ENCODE measurements at regions not wholly inside any gene's neighbourhood (a gene's known extent, or its start where the extent isn't known, plus 50 kb on each side); places are given as distances from the start of the nearest gene placed in this dataset.

- H3K36me3 ChIP-seq (ENCODE audit: control insufficient read depth in 2 of 2, insufficient read depth in 2 of 2, low read length in 1 of 2) = no peaks in the 10 kb centered on the region
- 73 to 81% methylated on average over 9 of the region's 9 CpGs for WGBS, 2 donors
These were observed 401.9 kb downstream of the LMO4 start for GRCh38 chr1:87730274-87731216.

GRCh38 chr1:87733386-87733785 lies 404.7 kb downstream of the LMO4 start:
- Histone ChIP-seq H3K9me3 (ENCODE audit: control insufficient read depth in 2 of 2, insufficient read depth in 1 of 2, low read depth in 1 of 2, low read length in 1 of 2) (no peaks in the 10 kb centered on the region), H3K36me3 (ENCODE audit: control insufficient read depth in 2 of 2, insufficient read depth in 2 of 2, low read length in 1 of 2) (no peaks in the 10 kb centered on the region), H3K27me3 (ENCODE audit: control insufficient read depth in 1 of 2, insufficient read depth in 2 of 2, low read length in 2 of 2) (no peaks in the 10 kb centered on the region), H3K27ac (ENCODE audit: low read depth in 2 of 2, low read length in 1 of 2) (no peak overlapping the region), H3K4me1 (ENCODE audit: control insufficient read depth in 2 of 2, insufficient read depth in 2 of 2, low read length in 1 of 2) (no peaks in the 10 kb centered on the region), H3K4me3 (ENCODE audit: low read depth in 1 of 2, low read length in 2 of 2) (no peak overlapping the region)

More at GRCh38 chr1:87730274-87731216, 401.9 kb downstream of the LMO4 start:
- Histone ChIP-seq H3K27me3 (ENCODE audit: control insufficient read depth in 1 of 2, insufficient read depth in 2 of 2, low read length in 2 of 2) (no peaks in the 10 kb centered on the region), H3K4me1 (ENCODE audit: control insufficient read depth in 2 of 2, insufficient read depth in 2 of 2, low read length in 1 of 2) (no peaks in the 10 kb centered on the region), H3K27ac (ENCODE audit: low read depth in 2 of 2, low read length in 1 of 2) (no peak overlapping the region), H3K4me3 (ENCODE audit: low read depth in 1 of 2, low read length in 2 of 2) (no peak overlapping the region), H3K9me3 (ENCODE audit: control insufficient read depth in 2 of 2, insufficient read depth in 1 of 2, low read depth in 1 of 2, low read length in 1 of 2) (no peaks in the 10 kb centered on the region)

DNA sequence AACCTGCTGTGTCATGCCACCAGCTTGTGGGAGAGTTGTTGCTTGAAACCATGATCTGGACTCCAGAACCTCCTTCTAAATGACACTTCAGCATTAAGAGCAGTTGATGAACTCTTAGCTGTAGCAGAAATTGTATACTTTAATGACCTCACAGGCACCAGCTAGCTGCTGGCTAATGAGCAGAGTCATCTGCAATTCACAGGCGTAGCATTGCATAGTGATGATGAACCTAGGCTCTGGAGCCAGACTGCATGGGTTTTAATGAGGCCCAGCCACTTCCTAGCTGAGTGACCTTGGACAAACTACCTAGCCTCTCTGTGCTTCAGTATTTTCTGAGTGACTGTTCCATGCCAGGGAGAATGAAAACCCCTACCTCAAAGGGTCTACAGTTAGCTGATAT lies 407.1 kb downstream of the LMO4 start:
- Histone ChIP-seq H3K4me3 (ENCODE audit: low read depth in 1 of 2, low read length in 2 of 2) (no peak overlapping the region), H3K9me3 (ENCODE audit: control insufficient read depth in 2 of 2, insufficient read depth in 1 of 2, low read depth in 1 of 2, low read length in 1 of 2) (no peaks in the 10 kb centered on the region), H3K27ac (ENCODE audit: low read depth in 2 of 2, low read length in 1 of 2) (no peak overlapping the region), H3K27me3 (ENCODE audit: control insufficient read depth in 1 of 2, insufficient read depth in 2 of 2, low read length in 2 of 2) (no peaks in the 10 kb centered on the region), H3K4me1 (ENCODE audit: control insufficient read depth in 2 of 2, insufficient read depth in 2 of 2, low read length in 1 of 2) (no peaks in the 10 kb centered on the region), H3K36me3 (ENCODE audit: control insufficient read depth in 2 of 2, insufficient read depth in 2 of 2, low read length in 1 of 2) (no peaks in the 10 kb centered on the region)
- WGBS, 2 donors = 85 to 91% methylated on average over 1 of the region's 1 CpG

GRCh38 chr1:87739141-87739540 lies 410.5 kb downstream of the LMO4 start:
- Histone ChIP-seq H3K36me3 (ENCODE audit: control insufficient read depth in 2 of 2, insufficient read depth in 2 of 2, low read length in 1 of 2) (no peaks in the 10 kb centered on the region), H3K27me3 (ENCODE audit: control insufficient read depth in 1 of 2, insufficient read depth in 2 of 2, low read length in 2 of 2) (no peaks in the 10 kb centered on the region), H3K9me3 (ENCODE audit: control insufficient read depth in 2 of 2, insufficient read depth in 1 of 2, low read depth in 1 of 2, low read length in 1 of 2) (no peaks in the 10 kb centered on the region), H3K4me3 (ENCODE audit: low read depth in 1 of 2, low read length in 2 of 2) (no peak overlapping the region), H3K4me1 (ENCODE audit: control insufficient read depth in 2 of 2, insufficient read depth in 2 of 2, low read length in 1 of 2) (no peaks in the 10 kb centered on the region), H3K27ac (ENCODE audit: low read depth in 2 of 2, low read length in 1 of 2) (no peak overlapping the region)
- WGBS, 2 donors = 89 to 92% methylated on average over 2 of the region's 2 CpGs

GRCh38 chr1:87739704-87740103 lies 411.0 kb downstream of the LMO4 start:
- H3K27me3 ChIP-seq (ENCODE audit: control insufficient read depth in 1 of 2, insufficient read depth in 2 of 2, low read length in 2 of 2) = no peaks in the 10 kb centered on the region

DNA sequence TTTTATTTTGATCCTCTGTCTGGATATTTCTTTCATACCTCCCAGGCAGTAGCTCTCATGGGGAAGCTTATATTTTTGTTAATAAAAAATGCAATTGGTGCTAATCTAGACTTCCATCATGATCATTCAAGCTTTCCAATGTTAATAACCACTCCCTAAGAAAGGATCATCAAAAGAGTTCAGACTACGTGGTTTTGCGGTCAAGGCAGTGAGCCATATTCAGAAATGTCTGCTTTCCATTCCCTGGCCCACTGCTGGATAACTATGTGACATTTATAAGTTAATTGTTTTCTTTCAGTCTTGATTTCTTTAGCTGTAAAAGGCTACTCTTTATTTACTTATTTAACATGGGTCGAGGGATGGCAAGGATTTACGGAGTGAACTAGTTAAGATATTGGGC lies 414.6 kb downstream of the LMO4 start:
- no peak overlapping the region for H3K27ac ChIP-seq (ENCODE audit: low read depth in 2 of 2, low read length in 1 of 2)
- H3K4me3 ChIP-seq (ENCODE audit: low read depth in 1 of 2, low read length in 2 of 2) = no peak overlapping the region
- no peaks in the 10 kb centered on the region for H3K27me3 ChIP-seq (ENCODE audit: control insufficient read depth in 1 of 2, insufficient read depth in 2 of 2, low read length in 2 of 2)
- 87 to 93% methylated on average over 4 of the region's 4 CpGs for WGBS, 2 donors
- no peaks in the 10 kb centered on the region for H3K9me3 ChIP-seq (ENCODE audit: control insufficient read depth in 2 of 2, insufficient read depth in 1 of 2, low read depth in 1 of 2, low read length in 1 of 2)
- no peaks in the 10 kb centered on the region for H3K36me3 ChIP-seq (ENCODE audit: control insufficient read depth in 2 of 2, insufficient read depth in 2 of 2, low read length in 1 of 2)
- H3K4me1 ChIP-seq (ENCODE audit: control insufficient read depth in 2 of 2, insufficient read depth in 2 of 2, low read length in 1 of 2) = no peaks in the 10 kb centered on the region

More at GRCh38 chr1:87739704-87740103, 411.0 kb downstream of the LMO4 start:
- Histone ChIP-seq H3K36me3 (ENCODE audit: control insufficient read depth in 2 of 2, insufficient read depth in 2 of 2, low read length in 1 of 2) (no peaks in the 10 kb centered on the region), H3K27ac (ENCODE audit: low read depth in 2 of 2, low read length in 1 of 2) (no peak overlapping the region), H3K4me1 (ENCODE audit: control insufficient read depth in 2 of 2, insufficient read depth in 2 of 2, low read length in 1 of 2) (no peaks in the 10 kb centered on the region), H3K4me3 (ENCODE audit: low read depth in 1 of 2, low read length in 2 of 2) (no peak overlapping the region), H3K9me3 (ENCODE audit: control insufficient read depth in 2 of 2, insufficient read depth in 1 of 2, low read depth in 1 of 2, low read length in 1 of 2) (no peaks in the 10 kb centered on the region)

GRCh38 chr1:87744056-87744455 lies 415.4 kb downstream of the LMO4 start:
- Histone ChIP-seq H3K9me3 (ENCODE audit: control insufficient read depth in 2 of 2, insufficient read depth in 1 of 2, low read depth in 1 of 2, low read length in 1 of 2) (no peaks in the 10 kb centered on the region), H3K4me1 (ENCODE audit: control insufficient read depth in 2 of 2, insufficient read depth in 2 of 2, low read length in 1 of 2) (no peaks in the 10 kb centered on the region), H3K36me3 (ENCODE audit: control insufficient read depth in 2 of 2, insufficient read depth in 2 of 2, low read length in 1 of 2) (no peaks in the 10 kb centered on the region), H3K27ac (ENCODE audit: low read depth in 2 of 2, low read length in 1 of 2) (no peak overlapping the region), H3K27me3 (ENCODE audit: control insufficient read depth in 1 of 2, insufficient read depth in 2 of 2, low read length in 2 of 2) (no peaks in the 10 kb centered on the region), H3K4me3 (ENCODE audit: low read depth in 1 of 2, low read length in 2 of 2) (no peak overlapping the region)
- WGBS, 2 donors = 89 to 92% methylated on average over 3 of the region's 3 CpGs

- Histone ChIP-seq H3K36me3 (ENCODE audit: control insufficient read depth in 2 of 2, insufficient read depth in 2 of 2, low read length in 1 of 2) (no peaks in the 10 kb centered on the region), H3K27me3 (ENCODE audit: control insufficient read depth in 1 of 2, insufficient read depth in 2 of 2, low read length in 2 of 2) (no peaks in the 10 kb centered on the region), H3K4me3 (ENCODE audit: low read depth in 1 of 2, low read length in 2 of 2) (no peak overlapping the region), H3K9me3 (ENCODE audit: control insufficient read depth in 2 of 2, insufficient read depth in 1 of 2, low read depth in 1 of 2, low read length in 1 of 2) (no peaks in the 10 kb centered on the region), H3K27ac (ENCODE audit: low read depth in 2 of 2, low read length in 1 of 2) (no peak overlapping the region), H3K4me1 (ENCODE audit: control insufficient read depth in 2 of 2, insufficient read depth in 2 of 2, low read length in 1 of 2) (no peaks in the 10 kb centered on the region)
These were observed 416.1 kb downstream of the LMO4 start for GRCh38 chr1:87744763-87745162.

DNA sequence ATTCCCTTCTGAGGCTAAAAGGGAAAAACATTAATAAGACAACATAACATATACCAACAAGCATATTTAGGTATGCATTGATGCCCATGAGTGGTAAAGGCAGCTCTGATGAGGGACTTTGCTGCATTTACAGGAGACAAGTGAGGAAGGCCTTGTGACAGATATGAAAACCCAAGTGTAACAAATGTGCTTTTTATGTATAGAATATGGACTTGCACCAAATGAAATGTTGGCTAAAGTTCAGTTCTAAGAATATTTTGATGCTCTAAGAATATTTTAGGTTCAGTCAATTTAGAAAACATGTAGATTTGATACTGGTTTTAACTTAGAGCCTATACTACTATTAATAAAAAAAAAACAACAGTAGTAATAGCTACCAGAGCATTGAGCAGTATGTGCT lies 424.7 kb downstream of the LMO4 start:
- H3K4me3 ChIP-seq (ENCODE audit: low read depth in 1 of 2, low read length in 2 of 2) = no peak overlapping the region
- no peaks in the 10 kb centered on the region for H3K27me3 ChIP-seq (ENCODE audit: control insufficient read depth in 1 of 2, insufficient read depth in 2 of 2, low read length in 2 of 2)
- no peak overlapping the region for H3K27ac ChIP-seq (ENCODE audit: low read depth in 2 of 2, low read length in 1 of 2)
- no peaks in the 10 kb centered on the region for H3K4me1 ChIP-seq (ENCODE audit: control insufficient read depth in 2 of 2, insufficient read depth in 2 of 2, low read length in 1 of 2)
- no peaks in the 10 kb centered on the region for H3K36me3 ChIP-seq (ENCODE audit: control insufficient read depth in 2 of 2, insufficient read depth in 2 of 2, low read length in 1 of 2)
- H3K9me3 ChIP-seq (ENCODE audit: control insufficient read depth in 2 of 2, insufficient read depth in 1 of 2, low read depth in 1 of 2, low read length in 1 of 2) = no peaks in the 10 kb centered on the region

- Histone ChIP-seq H3K27me3 (ENCODE audit: control insufficient read depth in 1 of 2, insufficient read depth in 2 of 2, low read length in 2 of 2) (no peaks in the 10 kb centered on the region), H3K4me1 (ENCODE audit: control insufficient read depth in 2 of 2, insufficient read depth in 2 of 2, low read length in 1 of 2) (no peaks in the 10 kb centered on the region), H3K36me3 (ENCODE audit: control insufficient read depth in 2 of 2, insufficient read depth in 2 of 2, low read length in 1 of 2) (no peaks in the 10 kb centered on the region), H3K4me3 (ENCODE audit: low read depth in 1 of 2, low read length in 2 of 2) (no peak overlapping the region), H3K27ac (ENCODE audit: low read depth in 2 of 2, low read length in 1 of 2) (no peak overlapping the region), H3K9me3 (ENCODE audit: control insufficient read depth in 2 of 2, insufficient read depth in 1 of 2, low read depth in 1 of 2, low read length in 1 of 2) (no peaks in the 10 kb centered on the region)
These were observed 425.5 kb downstream of the LMO4 start for GRCh38 chr1:87754139-87754538.

Data from esophagus (tissue), 2 donors.